Duodenal mucosa (tissue), 2 donors: ENCODE measurements at regions not wholly inside any gene's neighbourhood (a gene's known extent, or its start where the extent isn't known, plus 50 kb on each side); places are given as distances from the start of the nearest gene placed in this dataset.

Experiments used
- H3K27ac ChIP-seq: one replicate; pipeline ENCODE4 v1.7.0; 2013; ENCODE audit warnings: low read depth, low read length
- H3K27me3 ChIP-seq, 2 donors: one replicate each; pipeline ENCODE4 v1.7.0; 2013; ENCODE audit warnings: low read length in 2 of 2, control low read depth in 1 of 2; ENCODE audit not compliant: insufficient read depth in 2 of 2, control insufficient read depth in 1 of 2
- H3K36me3 ChIP-seq, 2 donors: one replicate each; pipeline ENCODE4 v1.7.0; 2013; ENCODE audit warnings: low read length in 2 of 2, control low read depth in 1 of 2; ENCODE audit not compliant: insufficient read depth in 2 of 2, control insufficient read depth in 1 of 2
- H3K4me1 ChIP-seq, 2 donors: one replicate each; pipeline ENCODE4 v1.7.0; 2013; ENCODE audit warnings: low read length in 2 of 2, control low read depth in 1 of 2; ENCODE audit not compliant: insufficient read depth in 2 of 2, control insufficient read depth in 1 of 2
- H3K4me3 ChIP-seq, 2 donors: one replicate each; pipeline ENCODE4 v1.7.0; 2013; ENCODE audit warnings: low read length in 2 of 2, low read depth in 1 of 2
- H3K9ac ChIP-seq, 2 donors: one replicate each; pipeline ENCODE4 v1.7.0; 2013; ENCODE audit warnings: low read length in 2 of 2, low read depth in 1 of 2
- H3K9me3 ChIP-seq, 2 donors: one replicate each; pipeline ENCODE4 v1.7.0; 2013; ENCODE audit warnings: low read length in 2 of 2, control low read depth in 1 of 2; ENCODE audit not compliant: control insufficient read depth in 1 of 2

- H3K4me1 ChIP-seq: no peaks in the 10 kb centered on the region
- no peak overlapping the region for H3K4me3 ChIP-seq
- H3K9me3 ChIP-seq: peaks cover 6 to 9% of the 10 kb centered on the region in 2 donors
- H3K9ac ChIP-seq: no peak overlapping the region
- H3K36me3 ChIP-seq: no peaks in the 10 kb centered on the region
- H3K27ac ChIP-seq: no peak overlapping the region
- no peaks in the 10 kb centered on the region for H3K27me3 ChIP-seq
Observed at GRCh38 chr20:60652615-60653014, 599.4 kb upstream of the CDH4 start.

- H3K4me1 ChIP-seq: no peaks in the 10 kb centered on the region
- no peak overlapping the region for H3K27ac ChIP-seq
- no peaks in the 10 kb centered on the region for H3K27me3 ChIP-seq
- H3K9ac ChIP-seq: no peak overlapping the region
- H3K4me3 ChIP-seq: no peak overlapping the region
- H3K9me3 ChIP-seq: peaks cover 6 to 11% of the 10 kb centered on the region in 2 donors
- no peaks in the 10 kb centered on the region for H3K36me3 ChIP-seq
Observed at GRCh38 chr20:60653111-60653845, 598.8 kb upstream of the CDH4 start.

DNA sequence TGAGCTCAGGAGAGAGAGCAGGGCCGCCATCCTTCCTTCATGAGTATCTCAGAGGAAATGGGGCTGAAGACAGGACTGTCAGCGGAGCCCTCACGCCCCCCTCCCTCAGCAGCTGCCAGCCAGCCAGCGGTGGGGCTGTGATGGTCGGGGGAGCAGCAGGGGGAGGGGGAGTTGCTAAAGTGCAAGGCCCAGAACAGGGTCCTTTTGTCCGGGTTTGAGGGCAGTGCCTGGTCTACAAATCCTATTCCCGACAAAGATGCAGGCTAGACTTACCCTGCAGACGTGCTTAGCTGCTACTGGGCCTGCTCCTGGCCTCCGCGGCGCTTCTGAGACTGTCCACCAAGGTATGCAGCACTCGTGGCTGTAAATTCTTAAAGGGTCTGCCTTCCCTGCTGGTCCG is 593.4 kb upstream of the CDH4 start:
- peaks cover 0 to 19% of the 10 kb centered on the region in 2 donors for H3K9me3 ChIP-seq
- no peaks in the 10 kb centered on the region for H3K4me1 ChIP-seq
- no peak overlapping the region for H3K9ac ChIP-seq
- no peaks in the 10 kb centered on the region for H3K27me3 ChIP-seq
- H3K27ac ChIP-seq: no peak overlapping the region
- no peak overlapping the region for H3K4me3 ChIP-seq
- H3K36me3 ChIP-seq: no peaks in the 10 kb centered on the region

DNA sequence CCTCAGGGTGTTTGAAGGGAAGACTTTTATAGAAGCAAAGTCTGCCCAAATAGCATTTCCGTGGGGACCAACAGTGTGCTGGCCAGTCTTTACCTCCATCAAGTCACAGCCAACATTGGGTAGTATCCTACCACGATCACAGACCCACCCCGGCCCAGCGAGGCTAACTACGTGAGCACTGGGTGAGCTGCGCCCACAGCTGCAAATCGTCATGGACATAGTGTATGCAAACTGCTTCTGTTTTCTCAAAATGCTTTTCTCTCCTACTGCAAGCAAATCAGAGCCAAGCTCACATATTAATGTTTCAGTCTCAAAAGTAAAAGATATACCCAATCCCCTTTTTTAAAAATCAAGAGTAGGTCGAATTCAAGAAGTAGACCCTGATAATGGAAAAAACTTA is 592.8 kb upstream of the CDH4 start:
- H3K9ac ChIP-seq: no peak overlapping the region
- H3K36me3 ChIP-seq: no peaks in the 10 kb centered on the region
- no peaks in the 10 kb centered on the region for H3K4me1 ChIP-seq
- no peak overlapping the region for H3K27ac ChIP-seq
- H3K9me3 ChIP-seq: peaks cover 0 to 19% of the 10 kb centered on the region in 2 donors
- no peaks in the 10 kb centered on the region for H3K27me3 ChIP-seq
- no peak overlapping the region for H3K4me3 ChIP-seq

DNA sequence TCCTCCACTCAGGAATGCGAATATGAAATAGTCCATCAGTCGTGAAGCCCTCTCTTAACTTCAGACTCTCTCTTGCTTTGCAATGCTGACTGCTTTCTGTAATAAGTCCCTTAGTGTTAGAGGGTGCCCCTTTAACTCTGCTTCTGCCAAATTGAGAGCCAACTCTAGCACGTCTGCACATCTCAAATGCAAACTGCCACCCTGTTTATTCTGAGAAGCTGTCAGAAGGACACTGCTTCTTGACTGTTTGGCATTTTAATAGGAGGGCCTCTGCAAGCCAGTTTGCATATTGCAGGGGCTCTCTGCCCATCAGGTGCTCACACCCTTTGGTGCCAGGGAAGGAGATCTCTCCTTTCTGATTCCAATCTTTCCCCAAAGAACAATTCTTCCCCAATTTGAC is 589.8 kb upstream of the CDH4 start:
- H3K36me3 ChIP-seq: no peaks in the 10 kb centered on the region
- no peaks in the 10 kb centered on the region for H3K4me1 ChIP-seq
- no peaks in the 10 kb centered on the region for H3K27me3 ChIP-seq
- no peak overlapping the region for H3K9ac ChIP-seq
- H3K27ac ChIP-seq: no peak overlapping the region
- H3K9me3 ChIP-seq: peaks cover 0 to 13% of the 10 kb centered on the region in 2 donors
- no peak overlapping the region for H3K4me3 ChIP-seq

GRCh38 chr20:60664106-60664505 is 588.0 kb upstream of the CDH4 start:
- Histone ChIP-seq H3K27me3 (no peaks in the 10 kb centered on the region), H3K36me3 (no peaks in the 10 kb centered on the region), H3K9me3 (peaks cover 0 to 10% of the 10 kb centered on the region in 2 donors), H3K9ac (no peak overlapping the region), H3K4me3 (no peak overlapping the region), H3K4me1 (no peaks in the 10 kb centered on the region), H3K27ac (no peak overlapping the region)

DNA sequence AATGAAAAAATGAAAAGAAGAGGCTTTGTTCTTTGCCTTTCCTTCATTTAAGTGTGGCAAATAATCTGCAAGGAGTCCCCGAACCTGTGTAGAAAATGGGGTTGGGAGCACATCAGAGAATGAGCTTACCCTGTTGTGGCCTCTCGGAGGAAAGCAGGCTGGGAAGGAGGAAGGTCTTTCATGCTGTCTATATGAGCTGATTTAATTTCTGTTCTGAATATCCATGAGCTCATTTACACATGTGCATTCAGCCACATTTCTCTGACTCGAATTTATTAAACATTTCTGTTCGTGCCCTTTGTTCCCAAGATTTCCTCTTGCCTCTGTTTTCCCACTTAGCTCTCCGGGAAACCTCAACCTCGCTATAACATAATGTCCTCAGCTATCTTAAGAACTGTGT is 584.4 kb upstream of the CDH4 start:
- H3K27me3 ChIP-seq: no peaks in the 10 kb centered on the region

DNA sequence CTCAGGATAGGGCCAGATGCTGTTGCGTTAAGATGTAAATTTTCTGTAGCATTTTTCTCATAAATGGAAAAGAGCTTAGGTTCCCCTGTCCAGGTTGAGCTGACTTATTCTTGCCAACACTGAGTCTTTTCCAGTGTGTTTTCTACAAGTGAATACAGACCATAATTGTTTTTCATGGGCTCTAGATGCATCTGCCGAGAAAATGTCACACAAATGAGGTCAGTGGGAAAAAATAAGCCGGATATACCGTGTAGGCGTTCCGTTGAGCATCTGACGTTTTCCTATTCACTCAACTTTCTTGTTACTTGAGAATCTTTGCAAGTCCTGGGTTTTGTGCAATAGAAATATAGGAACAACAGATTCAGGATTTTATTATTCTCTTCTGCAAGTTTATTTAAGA is 582.9 kb upstream of the CDH4 start:
- Histone ChIP-seq H3K27ac (no peak overlapping the region), H3K36me3 (no peaks in the 10 kb centered on the region), H3K27me3 (no peaks in the 10 kb centered on the region), H3K4me1 (no peaks in the 10 kb centered on the region), H3K9me3 (peaks cover 0 to 5% of the 10 kb centered on the region in 2 donors), H3K4me3 (no peak overlapping the region), H3K9ac (no peak overlapping the region)

More for the DNA sequence above, 584.4 kb upstream of the CDH4 start:
- Histone ChIP-seq H3K4me3 (no peak overlapping the region), H3K27ac (no peak overlapping the region), H3K9ac (no peak overlapping the region), H3K36me3 (no peaks in the 10 kb centered on the region), H3K4me1 (no peaks in the 10 kb centered on the region), H3K9me3 (peaks cover 0 to 5% of the 10 kb centered on the region in 2 donors)

DNA sequence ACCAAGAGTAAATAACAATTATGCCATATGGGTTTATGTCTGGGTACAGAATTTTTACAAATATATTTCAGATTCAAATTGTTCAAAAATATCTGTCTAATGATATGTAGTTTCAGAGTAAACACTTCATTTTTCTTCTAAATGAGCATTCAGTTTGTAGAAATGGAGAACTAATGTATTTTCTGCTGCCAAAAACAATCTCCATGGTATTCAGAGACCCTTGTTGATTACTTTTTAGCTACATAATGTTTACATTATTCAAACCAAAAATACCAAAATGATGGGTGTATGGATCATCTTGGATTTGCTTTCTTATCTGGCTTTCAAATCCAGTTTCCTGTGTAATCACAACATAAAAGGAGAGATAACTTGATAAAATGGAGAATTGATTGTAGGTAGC is 576.0 kb upstream of the CDH4 start:
- Histone ChIP-seq H3K9ac (no peak overlapping the region), H3K27me3 (no peaks in the 10 kb centered on the region), H3K4me1 (no peaks in the 10 kb centered on the region), H3K27ac (no peak overlapping the region), H3K36me3 (no peaks in the 10 kb centered on the region), H3K4me3 (no peak overlapping the region), H3K9me3 (peaks cover 0 to 2% of the 10 kb centered on the region in 2 donors)

DNA sequence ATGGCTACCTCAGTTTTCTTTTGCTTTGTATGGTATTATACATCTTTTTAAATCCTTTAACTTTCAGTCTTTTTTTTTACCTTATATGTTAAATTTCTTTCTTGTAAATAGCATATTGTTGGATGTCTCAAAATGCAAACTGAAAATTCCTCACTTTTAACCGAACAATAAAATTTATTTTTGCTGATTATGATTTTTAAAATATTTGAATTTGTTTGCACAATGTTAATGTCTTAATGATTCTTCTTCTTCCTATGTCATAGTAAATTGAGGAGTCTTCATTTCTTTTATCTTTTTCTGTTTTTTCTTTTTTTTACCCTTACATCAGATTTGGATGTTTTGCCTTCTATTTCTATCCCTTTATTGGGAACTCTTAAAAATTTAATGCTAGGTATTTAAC is 574.2 kb upstream of the CDH4 start:
- no peak overlapping the region for H3K9ac ChIP-seq
- no peaks in the 10 kb centered on the region for H3K27me3 ChIP-seq
- no peaks in the 10 kb centered on the region for H3K36me3 ChIP-seq
- H3K4me3 ChIP-seq: no peak overlapping the region
- H3K4me1 ChIP-seq: no peaks in the 10 kb centered on the region
- no peak overlapping the region for H3K27ac ChIP-seq
- H3K9me3 ChIP-seq: no peaks in the 10 kb centered on the region
